NCI-H2196 (cell line): ENCODE measurements at regions not wholly inside any gene's neighbourhood (a gene's known extent, or its start where the extent isn't known, plus 50 kb on each side); places are given as distances from the start of the nearest gene placed in this dataset.

Experiments used
- DNase-seq: peaks from one replicate; lab custom pipeline; 2025; ENCODE audit not compliant: unreplicated experiment; lab: John Stamatoyannopoulos, UW

DNA sequence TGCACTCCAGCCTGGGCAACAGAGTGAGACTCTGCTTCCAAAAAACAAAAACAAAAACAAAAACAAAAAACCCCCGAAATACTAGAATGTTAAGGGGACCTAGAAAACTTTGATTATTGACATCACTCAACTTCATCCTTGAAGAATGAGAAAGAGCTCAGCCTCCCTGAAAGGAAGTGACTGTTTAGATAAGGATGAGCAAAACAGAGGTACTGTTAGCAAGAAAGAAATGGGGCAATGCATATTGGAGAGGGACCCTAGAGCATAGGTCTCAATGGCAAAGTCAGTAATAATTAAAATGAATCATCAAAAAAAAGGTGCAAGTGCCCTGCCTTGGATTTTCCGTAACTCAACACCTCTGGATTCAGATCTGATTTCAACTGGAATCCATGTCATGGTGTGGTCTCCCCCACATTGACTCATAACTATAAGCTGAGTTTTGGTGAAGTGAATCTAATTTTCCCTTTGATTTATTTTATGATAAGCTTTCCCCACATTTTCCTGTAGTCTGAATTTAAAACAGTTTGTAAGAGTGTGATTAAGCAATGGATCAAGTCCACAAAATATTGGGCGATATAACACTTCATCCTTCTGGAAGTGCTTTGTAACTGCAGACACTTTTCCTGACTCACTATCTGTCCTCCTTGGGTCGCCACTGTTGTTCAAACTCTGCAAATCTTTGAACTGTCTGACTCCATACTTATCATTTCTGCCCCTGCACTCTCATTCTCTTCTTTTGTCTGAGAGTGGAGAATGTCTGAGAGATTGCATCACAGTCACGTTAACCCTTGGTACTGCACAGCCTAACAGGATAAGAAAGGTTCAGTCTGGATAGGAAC, 224.8 kb upstream of the LYZL1 start:
- DNase-seq: no peak

DNA sequence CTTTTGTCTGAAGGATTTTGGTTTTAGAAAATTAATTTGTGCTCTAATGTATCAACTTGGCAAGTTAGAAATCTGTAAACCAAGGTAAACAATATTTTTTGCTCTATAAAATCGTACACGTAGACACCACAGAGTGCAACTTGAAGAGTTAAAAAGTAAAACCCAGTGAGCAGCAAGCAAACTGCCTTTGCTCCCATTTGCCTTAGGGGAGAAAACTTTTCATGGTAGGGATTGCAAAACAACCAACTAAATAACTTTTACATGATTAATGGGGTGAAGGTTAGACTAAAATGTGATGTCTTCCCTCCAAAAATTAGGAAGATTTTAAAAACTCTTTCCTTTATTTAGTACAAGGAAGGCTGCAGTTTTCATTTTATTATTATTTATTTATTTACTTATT, 224.2 kb upstream of the LYZL1 start:
- DNase-seq: no peak

DNA sequence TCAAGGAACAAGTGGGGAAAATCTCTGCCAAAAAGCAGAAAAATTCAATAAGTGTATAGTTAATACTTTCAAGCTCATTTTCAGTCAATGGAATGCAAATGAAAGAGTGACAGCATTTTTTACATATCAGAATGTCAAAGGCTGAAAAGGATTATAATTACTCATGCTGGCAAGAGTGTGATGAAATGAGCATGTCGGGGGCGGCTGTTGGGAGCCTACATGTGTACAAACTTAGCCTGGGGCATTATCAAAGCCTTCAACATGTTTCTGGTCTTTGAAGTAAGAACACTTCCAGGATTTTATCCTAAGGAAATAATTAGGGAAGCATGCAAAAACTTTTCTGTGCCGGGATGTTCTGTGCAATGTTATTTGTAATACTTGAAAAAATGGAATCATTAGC, 221.7 kb upstream of the LYZL1 start:
- no peak for DNase-seq

DNA sequence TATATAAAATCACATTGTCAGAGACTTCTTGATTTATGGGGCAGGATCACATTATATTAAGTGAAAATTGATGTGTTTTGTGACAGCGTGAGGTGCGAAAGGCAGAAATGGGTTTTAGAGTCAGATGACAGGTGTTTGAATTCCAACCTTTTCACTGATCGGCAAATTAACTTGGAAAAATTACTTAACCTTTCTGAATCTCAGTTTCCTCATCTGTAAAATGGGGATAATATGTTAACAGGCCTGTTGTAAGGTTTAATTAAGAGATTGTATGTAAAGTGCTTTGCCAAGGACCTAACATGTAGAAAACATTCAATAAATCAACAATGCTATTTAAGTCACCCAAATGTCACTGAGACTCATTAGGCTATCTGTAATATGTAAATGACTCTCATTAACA, 221.2 kb upstream of the LYZL1 start:
- DNase-seq: no peak

DNA sequence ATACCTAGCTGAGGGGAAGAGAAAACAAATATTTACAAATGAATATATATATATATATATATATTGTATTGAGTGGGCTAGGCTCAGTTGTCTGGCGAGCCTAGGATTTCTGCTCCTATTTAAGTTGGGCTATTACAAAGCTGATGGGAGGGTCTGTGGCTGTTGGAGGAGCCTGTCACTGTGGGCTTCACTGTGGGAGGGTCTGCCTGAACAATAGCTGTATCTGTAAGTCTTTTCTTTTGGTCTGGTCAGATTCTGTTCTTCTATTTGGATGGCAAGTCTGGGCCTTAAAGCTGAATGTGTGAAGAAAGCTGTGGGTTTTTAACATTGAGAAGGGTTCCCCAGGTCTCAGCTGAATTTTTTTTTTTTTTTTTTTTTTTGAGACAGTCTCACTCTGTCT, 220.6 kb upstream of the LYZL1 start:
- DNase-seq: no peak

DNA sequence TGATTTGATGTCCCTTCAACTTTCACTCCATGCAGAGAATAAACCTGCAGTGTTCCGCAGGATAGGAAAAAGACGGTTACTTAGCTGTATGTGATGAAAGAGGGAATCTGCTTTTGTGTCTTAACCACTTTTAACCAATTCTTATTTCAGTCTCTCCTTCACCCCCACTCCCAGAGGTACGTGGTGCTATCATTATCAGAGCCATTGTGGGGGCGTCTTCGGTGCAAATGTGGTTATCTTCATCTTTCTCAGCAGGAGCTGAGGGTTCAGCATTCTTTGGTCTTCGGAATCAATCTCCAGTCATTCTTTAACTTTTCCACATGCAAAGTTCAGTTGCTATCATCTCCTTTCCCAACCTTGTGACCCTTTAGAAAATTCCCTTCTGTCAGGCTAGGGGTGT, 219.9 kb upstream of the LYZL1 start:
- no peak for DNase-seq

DNA sequence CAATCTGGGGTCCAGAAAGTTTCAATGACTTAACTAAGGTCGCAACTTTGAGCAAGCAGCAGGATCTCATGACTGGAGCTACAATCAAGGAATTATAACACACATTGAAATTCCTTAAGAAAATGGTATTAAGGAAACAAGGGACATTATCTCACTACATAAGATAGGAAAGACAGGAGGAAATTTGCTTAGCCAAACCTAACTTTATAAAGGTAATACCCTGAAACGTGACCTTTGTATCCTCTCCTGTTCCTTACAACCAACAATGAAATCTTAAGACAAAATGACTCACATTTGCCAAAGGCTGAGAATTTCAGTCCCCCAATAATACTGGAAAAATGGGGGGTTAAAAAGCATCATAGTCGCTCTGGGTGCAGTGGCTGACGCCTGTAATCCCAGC, 218.9 kb upstream of the LYZL1 start:
- no peak for DNase-seq

DNA sequence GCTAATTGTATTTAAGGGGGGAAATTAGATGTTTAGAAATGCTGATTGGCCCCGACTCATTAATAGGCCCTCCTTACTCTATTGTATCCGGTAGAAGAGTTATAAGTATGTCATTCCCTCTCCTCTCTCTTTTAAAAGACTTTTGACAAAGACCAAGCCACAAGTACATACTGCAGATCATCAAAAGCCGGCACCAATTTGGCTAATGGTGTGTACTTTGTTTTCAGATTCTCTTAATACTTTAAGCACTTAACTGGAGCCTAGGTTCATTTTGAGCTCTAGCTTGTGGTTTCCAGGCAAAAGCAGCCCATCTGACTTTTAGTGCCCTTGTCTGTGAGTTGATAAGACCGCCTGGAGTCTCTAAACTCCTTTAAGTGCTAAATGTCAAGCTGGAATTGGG, 210.0 kb upstream of the LYZL1 start:
- no peak for DNase-seq

DNA sequence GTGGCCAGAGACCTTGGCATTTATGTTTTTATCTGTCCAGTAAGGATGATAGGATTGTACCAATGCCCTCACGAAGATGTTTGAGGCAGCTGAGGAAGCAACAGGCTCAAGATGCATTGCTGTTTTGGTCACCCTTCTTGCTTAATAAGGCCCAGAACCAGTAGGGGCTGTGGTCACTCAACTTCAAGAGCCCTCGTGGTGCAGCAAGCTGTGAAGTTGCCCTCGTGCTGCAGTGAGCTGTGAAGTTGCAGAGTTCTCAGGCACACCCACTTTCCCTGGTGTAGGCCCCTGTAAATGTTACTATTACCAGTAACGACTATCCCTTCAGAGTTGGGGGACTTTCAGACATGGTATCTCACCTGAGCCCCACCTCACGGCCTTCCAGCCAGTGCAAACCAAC, 207.6 kb upstream of the LYZL1 start:
- no peak for DNase-seq

DNA sequence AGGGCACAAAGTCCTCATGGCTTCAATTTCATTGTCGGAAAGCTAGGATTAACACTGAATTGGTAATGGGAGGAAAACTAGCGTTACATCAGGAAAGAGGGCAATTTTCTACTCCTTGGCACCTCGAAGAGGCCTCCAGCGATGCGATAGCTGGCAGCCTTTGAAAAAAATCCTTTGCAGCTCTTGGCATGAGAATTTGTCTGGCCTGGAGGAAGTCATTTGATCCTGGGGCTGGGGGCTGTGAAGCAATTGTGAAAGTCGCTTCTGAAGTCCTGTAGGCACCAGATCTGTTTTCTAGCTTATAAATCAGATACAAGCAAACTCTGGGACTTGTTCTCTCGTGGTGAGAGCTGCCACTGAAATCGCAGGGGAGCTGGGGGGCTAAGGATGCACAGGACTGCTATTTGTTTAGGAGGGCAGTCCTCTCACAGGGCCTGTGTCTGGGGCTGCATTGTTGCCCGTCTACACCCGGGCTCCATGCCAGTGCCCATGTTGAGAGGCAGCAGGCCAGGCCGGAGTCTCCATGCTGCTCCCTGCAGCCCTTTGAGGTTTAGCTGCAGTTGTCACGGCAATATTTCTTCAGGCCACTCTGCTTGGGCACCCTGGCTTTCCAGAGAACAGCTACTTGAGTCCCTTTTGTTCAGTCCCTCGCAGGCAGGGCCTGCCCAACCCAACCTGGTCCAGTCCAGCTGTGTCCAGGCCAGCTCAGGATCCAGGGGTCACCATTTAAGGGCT, 206.8 kb upstream of the LYZL1 start:
- peak; percentile 45 for DNase-seq

DNA sequence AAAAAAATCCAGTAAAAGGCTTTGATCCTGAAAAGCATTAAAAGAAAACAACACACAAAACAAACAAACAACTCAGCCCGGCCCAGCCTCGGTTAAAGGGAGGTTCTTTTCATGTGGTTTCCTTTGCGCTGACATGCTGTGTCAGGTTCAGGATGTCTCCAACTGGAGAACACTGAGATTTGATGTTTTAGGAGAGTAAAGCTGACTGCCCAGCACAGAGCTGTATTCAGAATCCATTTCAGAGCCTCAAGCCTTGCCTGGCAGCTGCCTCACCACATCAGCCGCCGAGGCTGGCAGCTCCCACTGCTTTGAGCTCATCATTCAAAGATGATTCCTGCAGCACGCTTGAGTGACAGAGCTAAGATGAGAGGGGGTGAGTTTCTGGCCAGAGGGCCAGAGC, 205.8 kb upstream of the LYZL1 start:
- no peak for DNase-seq

DNA sequence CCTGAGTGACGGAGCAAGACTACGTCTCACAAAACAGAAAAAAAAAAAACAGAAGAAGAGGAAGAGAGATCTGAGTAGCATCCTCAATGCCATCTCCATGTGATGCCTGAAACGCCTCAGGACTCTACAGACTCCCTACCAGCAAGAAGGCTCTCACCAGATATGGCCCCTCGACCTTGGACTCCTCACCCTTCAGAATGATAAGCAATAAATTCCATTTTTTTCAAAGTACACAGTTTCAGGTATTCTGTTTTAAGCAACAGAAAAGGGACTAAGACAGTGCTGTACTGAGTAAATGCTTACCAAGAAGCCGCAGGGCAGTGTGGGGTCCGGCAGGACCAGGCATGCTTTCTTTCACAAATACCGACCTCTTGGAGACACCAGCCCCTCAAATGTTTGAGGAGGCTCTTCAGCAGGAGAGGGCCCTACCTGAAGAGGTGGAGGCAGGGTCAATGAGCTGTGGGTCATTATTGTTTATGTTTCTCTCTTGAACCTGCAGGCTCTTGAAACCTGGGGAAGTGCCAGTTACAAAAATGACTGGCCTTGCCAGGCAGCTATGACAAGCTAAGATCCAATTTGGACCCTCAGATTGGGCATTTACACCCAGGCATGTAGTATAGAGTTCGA, 204.1 kb upstream of the LYZL1 start:
- no peak for DNase-seq

DNA sequence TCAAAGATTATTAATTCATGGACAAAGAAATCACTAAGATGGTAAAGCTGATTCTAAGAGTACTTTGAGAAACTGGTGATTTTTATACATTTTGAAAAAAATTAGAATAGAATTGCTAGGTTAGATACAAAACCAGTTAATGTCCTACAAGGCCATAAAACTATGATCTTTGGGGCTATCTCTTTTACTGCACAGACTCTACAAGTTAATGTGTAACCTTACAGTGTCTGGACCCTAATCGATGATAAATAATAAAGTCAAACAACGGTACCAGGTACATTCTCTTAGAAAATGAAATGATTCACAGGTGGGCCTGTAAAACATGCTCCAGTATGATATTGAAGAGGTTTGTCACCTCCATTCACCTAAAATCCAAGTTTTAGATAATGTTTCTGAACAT, 199.8 kb upstream of the LYZL1 start:
- no peak for DNase-seq

DNA sequence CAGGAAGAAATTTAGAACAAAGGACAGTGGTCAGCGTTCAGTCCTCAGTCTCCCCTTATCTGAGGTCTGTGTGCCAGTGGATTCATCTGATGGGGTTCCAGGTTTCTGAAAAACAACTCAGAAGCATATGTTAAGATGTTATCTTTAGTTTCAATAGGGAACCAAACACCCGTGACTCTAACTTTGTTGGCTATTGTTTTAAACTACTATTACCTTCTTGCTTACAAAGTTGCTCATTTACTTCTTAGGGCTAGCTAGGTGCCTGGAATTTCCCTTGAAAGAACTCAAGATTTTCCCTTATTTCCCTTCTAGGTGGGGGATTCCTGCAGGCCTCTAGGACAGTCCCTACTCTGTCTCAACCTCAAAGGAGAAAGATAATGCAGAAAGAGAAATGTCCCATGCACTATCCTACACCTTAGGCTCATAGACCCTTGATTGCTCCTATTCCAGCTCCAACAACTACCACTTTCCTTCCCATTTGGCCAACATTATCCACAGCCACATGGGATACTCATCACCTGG, 192.5 kb upstream of the LYZL1 start:
- DNase-seq: no peak

DNA sequence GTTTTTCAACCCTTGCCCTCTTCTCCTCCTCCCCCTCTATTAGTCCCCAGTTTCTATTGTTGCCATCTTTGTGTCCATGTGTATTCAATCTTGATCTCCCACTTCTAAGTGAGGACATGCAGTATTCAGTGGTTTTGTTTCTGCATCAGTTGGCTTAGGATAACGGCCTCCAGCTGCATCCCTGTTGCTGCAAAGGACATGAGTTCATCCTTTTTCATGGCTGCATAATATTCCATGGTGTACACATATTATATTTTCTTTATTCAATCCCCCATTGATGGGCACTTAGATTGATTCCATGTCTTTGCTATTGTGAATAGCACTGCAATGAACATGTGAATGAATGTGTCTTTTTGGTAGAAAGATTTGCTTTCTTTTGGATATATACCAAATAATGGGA, 190.4 kb upstream of the LYZL1 start:
- DNase-seq: no peak

DNA sequence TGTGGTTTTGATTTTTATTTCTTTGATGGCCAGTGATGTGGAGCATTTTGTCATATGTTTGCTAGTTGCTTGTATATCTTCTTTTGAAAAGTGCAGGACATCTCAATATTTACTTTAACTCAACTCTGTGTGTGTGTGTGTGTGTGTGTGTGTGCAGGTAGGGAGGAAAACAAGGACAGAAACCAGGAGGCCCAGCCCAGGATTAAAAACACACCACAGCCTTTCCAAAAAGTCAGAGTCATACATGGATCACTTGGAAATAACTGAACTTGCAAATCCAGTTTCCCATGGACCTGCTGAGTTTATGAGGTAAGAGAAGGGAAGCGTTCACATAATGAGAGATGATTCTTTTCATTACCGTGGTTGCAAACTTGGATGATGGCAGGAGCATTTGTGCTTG, 189.9 kb upstream of the LYZL1 start:
- DNase-seq: no peak

DNA sequence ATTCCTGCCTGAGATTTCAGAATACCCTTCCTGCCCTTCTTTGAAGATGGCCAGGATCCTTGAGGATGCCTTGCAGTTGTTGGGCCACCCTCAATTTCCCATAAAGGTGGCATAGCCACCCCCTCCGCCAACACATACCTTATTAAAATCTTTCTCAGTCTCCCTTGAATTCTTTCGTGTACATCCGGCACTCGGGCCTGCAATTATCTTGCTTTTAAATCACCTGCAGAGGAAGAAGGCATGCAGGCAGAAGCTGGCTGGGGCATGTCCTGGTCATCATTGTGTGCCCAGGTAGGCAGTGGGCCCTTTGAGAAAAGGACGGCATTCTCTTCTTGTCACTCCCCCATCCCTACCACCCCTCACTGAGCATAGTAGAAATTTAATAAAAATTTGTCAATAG, 189.5 kb upstream of the LYZL1 start:
- no peak for DNase-seq

DNA sequence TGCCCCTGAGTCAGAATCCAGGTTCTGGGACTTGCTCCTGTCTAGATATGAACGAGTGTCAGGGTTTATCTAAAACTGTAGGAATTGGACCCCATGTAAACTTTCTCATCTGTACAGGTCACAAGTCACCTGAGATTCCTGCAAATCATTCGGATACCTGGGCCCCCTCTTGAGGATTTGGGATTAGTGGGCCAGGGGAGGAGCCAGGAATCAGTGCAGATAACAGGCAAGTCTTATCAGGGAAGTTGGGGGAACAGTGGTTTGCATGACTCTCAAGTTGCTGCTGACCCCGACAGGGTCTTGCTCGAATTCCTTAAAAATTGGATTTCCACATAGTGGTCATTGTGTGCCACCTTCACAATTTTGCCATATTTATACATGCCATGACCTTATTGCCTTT, 188.4 kb upstream of the LYZL1 start:
- no peak for DNase-seq

DNA sequence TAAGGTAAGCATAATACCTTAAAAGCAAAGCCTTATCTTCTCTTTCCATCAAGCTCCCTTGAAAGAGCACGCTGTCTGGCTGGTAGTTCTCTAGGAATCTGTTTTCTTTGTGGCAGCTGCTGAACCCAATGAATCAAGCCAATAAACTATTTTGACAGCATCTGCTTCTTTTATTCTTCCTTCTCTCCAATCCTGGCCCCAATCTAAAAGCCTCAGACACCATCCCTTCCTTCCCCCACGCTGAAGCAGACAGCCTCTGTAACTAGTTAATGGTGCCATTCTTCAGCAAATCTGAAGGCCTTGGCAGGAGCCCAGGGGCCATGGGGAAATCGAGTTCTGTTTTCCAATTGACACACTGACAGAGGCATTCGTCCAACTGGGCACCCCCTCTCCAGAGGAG, 186.6 kb upstream of the LYZL1 start:
- no peak for DNase-seq

DNA sequence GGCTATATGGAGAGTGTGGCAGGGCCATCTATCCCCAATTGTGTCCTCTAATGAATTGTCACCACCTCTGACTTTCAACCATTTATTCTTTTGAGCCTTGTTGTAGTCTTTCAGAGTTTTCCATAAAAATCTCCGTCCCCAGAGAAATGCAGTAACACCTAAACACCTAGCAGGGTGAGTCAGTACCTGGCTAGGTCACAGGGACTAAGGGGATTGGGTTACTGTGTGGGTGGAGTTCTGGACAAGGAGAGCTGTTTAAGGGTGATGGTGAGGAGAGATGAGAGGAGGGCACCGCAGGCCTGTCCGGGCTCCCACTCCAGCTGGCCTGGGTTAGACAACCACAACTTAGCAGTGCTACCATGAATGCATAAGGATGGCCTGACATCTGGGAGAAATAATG, 186.2 kb upstream of the LYZL1 start:
- DNase-seq: no peak

DNA sequence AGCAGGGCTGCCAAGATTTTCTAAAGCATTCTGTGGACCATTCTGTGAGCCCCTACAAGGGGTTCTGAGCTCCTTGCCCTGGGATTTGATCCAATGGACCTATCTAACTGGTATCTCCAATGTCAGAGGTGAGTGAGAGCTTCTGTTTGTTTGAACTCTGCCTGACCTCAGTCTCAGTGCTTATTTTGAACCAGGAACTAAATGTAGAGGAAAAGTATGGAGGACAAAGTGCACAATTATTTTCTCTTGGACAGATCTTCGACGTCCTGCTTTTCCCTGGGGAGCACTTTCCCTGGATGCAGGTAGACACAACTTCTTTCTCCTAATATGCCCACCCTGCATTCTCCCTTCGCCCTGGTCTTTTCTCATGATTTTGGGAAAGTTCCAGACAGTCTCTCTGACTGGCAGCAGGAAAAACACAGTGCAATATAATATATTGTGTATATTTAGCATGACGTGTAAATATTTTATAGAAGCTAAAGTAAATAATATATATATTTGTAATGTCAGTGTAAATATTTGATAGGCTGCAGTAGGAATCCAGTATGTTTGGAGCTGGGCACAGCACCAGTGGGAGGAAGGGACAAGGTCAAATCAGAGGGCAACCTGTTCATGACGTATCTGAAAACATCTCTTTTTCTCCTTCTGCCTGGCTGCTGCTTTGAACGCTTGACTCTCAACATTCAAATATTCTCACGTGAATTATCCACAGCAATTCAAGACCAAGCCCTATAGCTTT, 184.0 kb upstream of the LYZL1 start:
- no peak for DNase-seq
